Lower leg skin (tissue), 3 donors: ENCODE measurements at regions not wholly inside any gene's neighbourhood (a gene's known extent, or its start where the extent isn't known, plus 50 kb on each side); places are given as distances from the start of the nearest gene placed in this dataset.

ENCODE experiments used
- CTCF ChIP-seq, 3 donors: fragments of 450-650 bp; IDR thresholded peaks; one replicate each; pipeline ENCODE4 v1.5.1; 2016; ENCODE audit warnings: antibody characterized with exemption in 3 of 3, mild to moderate bottlenecking in 3 of 3, moderate library complexity in 2 of 3
- POLR2A ChIP-seq, 2 donors: fragments of 450-650 bp; IDR thresholded peaks; one replicate each; pipeline ENCODE4 v1.6.1; 2016 to 2017; ENCODE audit warnings: antibody characterized with exemption in 2 of 2, mild to moderate bottlenecking in 1 of 2, moderate library complexity in 1 of 2

- TF ChIP-seq CTCF (IDR thresholded peaks at IDR 0.05) (no peak), POLR2A (IDR thresholded peaks at IDR 0.05) (no peak)
These were observed 301.7 kb upstream of the ATP11B start for GRCh38 chr3:182491577-182491976.
